OCI-LY7 (cell line): ENCODE measurements at regions not wholly inside any gene's neighbourhood (a gene's known extent, or its start where the extent isn't known, plus 50 kb on each side); places are given as distances from the start of the nearest gene placed in this dataset.

Source experiments
- BruUV-seq: library from RNA; stranded (reverse); fragments of 400-500 nt; replicated peaks from 2 replicates; lab custom pipeline; 2021; lab: Mats Ljungman, UMichigan
- CTCF ChIA-PET: fragments of 300-600 bp; sonication (Branson Sonifier 250); formaldehyde crosslinking; loops from one replicate; lab custom pipeline; 2022; ENCODE audit warnings: antibody characterized with exemption; ENCODE audit not compliant: unreplicated experiment; lab: Charles Lee
- POLR2A ChIA-PET: fragments of 300-600 bp; sonication (Branson Sonifier 250); formaldehyde crosslinking; loops from one replicate; lab custom pipeline; 2022; ENCODE audit warnings: antibody characterized with exemption; lab: Charles Lee
- DNase-seq: peaks from one replicate; pipeline ENCODE4 v3.0.0-alpha.2; 2015; ENCODE audit warnings: low spot score
- H2AFZ ChIP-seq: fragments of 200-600 bp; sonication (generic), shearing (Covaris generic); 2 replicates; pipeline ENCODE4 v1.6.1; 2014; ENCODE audit warnings: mild to moderate bottlenecking, antibody characterized with exemption, low read length, moderate library complexity
- H3K27ac ChIP-seq: fragments of 200-600 bp; sonication (generic); 2 replicates; pipeline ENCODE4 v1.5.1; 2014; ENCODE audit warnings: mixed run types, low read depth, mild to moderate bottlenecking, moderate library complexity, low read length, inconsistent platforms; ENCODE audit not compliant: poor library complexity, severe bottlenecking
- H3K36me3 ChIP-seq: fragments of 200-600 bp; sonication (generic); 2 replicates; pipeline ENCODE4 v1.6.1; 2014; ENCODE audit warnings: mild to moderate bottlenecking, antibody characterized with exemption, low read length, moderate library complexity, mixed read lengths; ENCODE audit not compliant: insufficient read depth
- H3K4me1 ChIP-seq: fragments of 200-600 bp; sonication (generic); 2 replicates; pipeline ENCODE4 v1.5.1; 2014; ENCODE audit warnings: mild to moderate bottlenecking, low read length; ENCODE audit not compliant: insufficient read depth, poor library complexity, severe bottlenecking
- H3K4me2 ChIP-seq: fragments of 200-600 bp; sonication (generic); 2 replicates; pipeline ENCODE4 v1.6.1; 2014; ENCODE audit warnings: mild to moderate bottlenecking, low read length
- H3K4me3 ChIP-seq: fragments of 200-600 bp; sonication (generic); 2 replicates; pipeline ENCODE4 v1.5.1; 2014; ENCODE audit warnings: mild to moderate bottlenecking, low read depth, low read length; ENCODE audit not compliant: poor library complexity, severe bottlenecking
- H3K79me2 ChIP-seq: fragments of 200-600 bp; sonication (generic); 2 replicates; pipeline ENCODE4 v1.6.1; 2016; ENCODE audit warnings: low read depth, mild to moderate bottlenecking, low read length, moderate library complexity, mixed read lengths; ENCODE audit not compliant: insufficient read depth
- H3K9me2 ChIP-seq: fragments of 200-600 bp; sonication (generic); 2 replicates; pipeline ENCODE4 v1.6.1; 2016; ENCODE audit warnings: mild to moderate bottlenecking, low read length, mixed read lengths; ENCODE audit not compliant: insufficient read depth
- H3K9me3 ChIP-seq: fragments of 200-600 bp; sonication (generic); 2 replicates; pipeline ENCODE4 v1.6.1; 2014; ENCODE audit warnings: mild to moderate bottlenecking, mixed run types, low read length, mixed read lengths
- H4K20me1 ChIP-seq: fragments of 200-600 bp; sonication (generic); 2 replicates; pipeline ENCODE4 v1.6.1; 2014; ENCODE audit warnings: mild to moderate bottlenecking, antibody characterized with exemption, low read length, moderate library complexity, mixed read lengths; ENCODE audit not compliant: insufficient read depth
- CTCF ChIP-seq: fragments of 200-600 bp; sonication (generic); conservative IDR thresholded peaks from 2 replicates; pipeline ENCODE4 v1.5.1; 2014; ENCODE audit warnings: mild to moderate bottlenecking, antibody characterized with exemption, low read length, moderate library complexity, mixed read lengths
- EZH2phosphoT487 ChIP-seq: fragments of 200-600 bp; sonication (generic); IDR thresholded peaks from 2 replicates; pipeline ENCODE4 v1.6.1; 2018; ENCODE audit warnings: low read depth, borderline replicate concordance, mild to moderate bottlenecking, mixed run types, antibody characterized with exemption, low read length, moderate library complexity, mixed read lengths
- intact Hi-C: fragments of 100-400 bp; cut with micrococcal nuclease; formaldehyde crosslinking; loops from one replicate; pipeline ENCODE4 v1.10.0; 2022; ENCODE audit not compliant: unreplicated experiment

GRCh38 chr3:69474186-69474585 is 88.3 kb upstream of the FRMD4B start:
- CTCF ChIA-PET: no interaction called here
- no TSS peak for BruUV-seq

GRCh38 chr3:69472093-69472492 is 86.2 kb upstream of the FRMD4B start:
- TF ChIP-seq CTCF (no peak), EZH2phosphoT487 (no peak)
- Histone ChIP-seq H3K79me2 (no peaks in the 10 kb centered on the region), H3K4me3 (no peak overlapping the region), H4K20me1 (no peaks in the 10 kb centered on the region), H3K27ac (no peak overlapping the region), H3K4me1 (no peaks in the 10 kb centered on the region), H3K9me2 (no peaks in the 10 kb centered on the region), H3K9me3 (no peaks in the 10 kb centered on the region), H3K36me3 (no peaks in the 10 kb centered on the region), H3K4me2 (no peak overlapping the region), H2AFZ (no peak overlapping the region)
- DNase-seq: no peak
- ChIA-PET POLR2A (interaction anchor here (0.7 kb wide), 1 partner anchor 208 kb away, joined by 3 read pairs; no protein-coding TSS in a partner anchor), CTCF (no interaction called here)
- intact Hi-C loops: no loop called here
- BruUV-seq: no TSS peak

More at GRCh38 chr3:69474186-69474585, 88.3 kb upstream of the FRMD4B start:
- Histone ChIP-seq H3K27ac (no peak overlapping the region), H3K4me1 (no peaks in the 10 kb centered on the region), H3K79me2 (no peaks in the 10 kb centered on the region), H3K4me2 (no peak overlapping the region), H4K20me1 (no peaks in the 10 kb centered on the region), H3K36me3 (no peaks in the 10 kb centered on the region), H3K9me3 (no peaks in the 10 kb centered on the region), H3K9me2 (no peaks in the 10 kb centered on the region), H3K4me3 (no peak overlapping the region), H2AFZ (no peak overlapping the region)
- no peak for TF ChIP-seq CTCF
- TF ChIP-seq EZH2phosphoT487: no peak
- no peak for DNase-seq
- POLR2A ChIA-PET: interaction anchor here (0.6 kb wide), 1 partner anchor 380 kb away, joined by 4 read pairs; no protein-coding TSS in a partner anchor
- intact Hi-C loops: no loop called here

GRCh38 chr3:69463531-69463930 is 77.6 kb upstream of the FRMD4B start:
- Histone ChIP-seq H3K4me2 (no peak overlapping the region), H3K9me3 (no peaks in the 10 kb centered on the region), H3K36me3 (no peaks in the 10 kb centered on the region), H2AFZ (no peak overlapping the region), H3K9me2 (no peaks in the 10 kb centered on the region), H4K20me1 (no peaks in the 10 kb centered on the region), H3K4me3 (no peak overlapping the region), H3K79me2 (no peaks in the 10 kb centered on the region), H3K4me1 (no peaks in the 10 kb centered on the region), H3K27ac (no peak overlapping the region)
- DNase-seq: no peak
- POLR2A ChIA-PET: no interaction called here
- TF ChIP-seq CTCF (no peak), EZH2phosphoT487 (no peak)
- CTCF ChIA-PET: no interaction called here
- intact Hi-C loops: no loop called here
- BruUV-seq: no TSS peak
